ENCODE measurements at regions not wholly inside any gene's neighbourhood (a gene's known extent, or its start where the extent isn't known, plus 50 kb on each side); places are given as distances from the start of the nearest gene placed in this dataset.
A peak's percentile ranks its signal among the peaks of the same experiment; 100 is the strongest.

- Mint-ChIP-seq H3K9me3 (no peaks in the 10 kb centered on the region), H3K27ac (no peak overlapping the region), H3K4me1 (peaks cover 4% of the 10 kb centered on the region), H3K36me3 (ENCODE audit: low read depth) (no peaks in the 10 kb centered on the region), H3K4me3 (no peak overlapping the region), H3K27me3 (ENCODE audit: low read depth) (no peaks in the 10 kb centered on the region)
- TF ChIP-seq CTCF (IDR thresholded peaks at IDR 0.05; ENCODE audit: unreplicated experiment in 3 of 3), result no peak
These were observed 69.1 kb upstream of the TARS1 start for GRCh38 chr5:33371660-33372059.

- no peak for TF ChIP-seq CTCF (IDR thresholded peaks at IDR 0.05; ENCODE audit: unreplicated experiment in 3 of 3)
- Mint-ChIP-seq H3K27ac (no peak overlapping the region), H3K4me3 (no peak overlapping the region), H3K9me3 (no peaks in the 10 kb centered on the region), H3K36me3 (ENCODE audit: low read depth) (no peaks in the 10 kb centered on the region), H3K4me1 (peaks cover 4% of the 10 kb centered on the region), H3K27me3 (ENCODE audit: low read depth) (no peaks in the 10 kb centered on the region)
These were observed 67.9 kb upstream of the TARS1 start for GRCh38 chr5:33372721-33373472.

- Mint-ChIP-seq H3K27ac (no peak overlapping the region), H3K9me3 (no peaks in the 10 kb centered on the region), H3K36me3 (ENCODE audit: low read depth) (no peaks in the 10 kb centered on the region), H3K4me1 (no peaks in the 10 kb centered on the region), H3K4me3 (no peak overlapping the region), H3K27me3 (ENCODE audit: low read depth) (no peaks in the 10 kb centered on the region)
- no peak for TF ChIP-seq CTCF (IDR thresholded peaks at IDR 0.05; ENCODE audit: unreplicated experiment in 3 of 3)
These were observed 64.9 kb upstream of the TARS1 start for GRCh38 chr5:33375900-33376299.

- Mint-ChIP-seq H3K4me3 (no peak overlapping the region), H3K4me1 (no peaks in the 10 kb centered on the region), H3K9me3 (peaks cover 20% of the 10 kb centered on the region), H3K36me3 (ENCODE audit: low read depth) (no peaks in the 10 kb centered on the region), H3K27ac (no peak overlapping the region), H3K27me3 (ENCODE audit: low read depth) (no peaks in the 10 kb centered on the region)
- TF ChIP-seq CTCF (IDR thresholded peaks at IDR 0.05; ENCODE audit: unreplicated experiment in 3 of 3), result peak; percentile 20 to 32 (median 25)
These were observed 61.0 kb upstream of the TARS1 start for GRCh38 chr5:33379757-33380156.

- no peaks in the 10 kb centered on the region for H3K4me1 Mint-ChIP-seq
- H3K9me3 Mint-ChIP-seq, result peaks cover 31% of the 10 kb centered on the region
- no peaks in the 10 kb centered on the region for H3K27me3 Mint-ChIP-seq (ENCODE audit: low read depth)
- TF ChIP-seq CTCF (IDR thresholded peaks at IDR 0.05; ENCODE audit: unreplicated experiment in 3 of 3), result no peak
- H3K36me3 Mint-ChIP-seq (ENCODE audit: low read depth), result peaks cover 5% of the 10 kb centered on the region
- H3K4me3 Mint-ChIP-seq, result no peak overlapping the region
- no peak overlapping the region for H3K27ac Mint-ChIP-seq
These were observed 59.5 kb upstream of the TARS1 start for GRCh38 chr5:33381243-33381642.

Measured in nephron (organoid).